ENCODE measurements at regions not wholly inside any gene's neighbourhood (a gene's known extent, or its start where the extent isn't known, plus 50 kb on each side); places are given as distances from the start of the nearest gene placed in this dataset.

GRCh38 chr11:116221351-116221750 lies 551.4 kb downstream of the BUD13 start:
- Histone ChIP-seq H3K9me3 (replicated peaks in 1 of 2; ENCODE audit: control insufficient read depth in 1 of 2, insufficient read depth in 1 of 2, low read length in 2 of 2) (no peaks in the 10 kb centered on the region), H3K4me2 (replicated peaks; ENCODE audit: extremely low read depth, low read length, poor library complexity, severe bottlenecking) (no peak overlapping the region), H3K36me3 (replicated peaks in 1 of 2; ENCODE audit: control insufficient read depth in 1 of 2, insufficient read depth in 2 of 2, low read length in 2 of 2) (no peaks in the 10 kb centered on the region), H3K4me3 (replicated peaks in 1 of 3; ENCODE audit: low read depth in 2 of 3, low read length in 3 of 3) (no peak overlapping the region), H3K9ac (ENCODE audit: insufficient read depth, low read length, poor library complexity, severe bottlenecking) (no peak overlapping the region), H3K27me3 (ENCODE audit: control insufficient read depth in 2 of 2, insufficient read depth in 2 of 2, low read length in 2 of 2) (no peaks in the 10 kb centered on the region), H3K79me2 (ENCODE audit: insufficient read depth, low read length) (no peaks in the 10 kb centered on the region), H4K20me1 (ENCODE audit: insufficient read depth, low read length) (no peaks in the 10 kb centered on the region), H3K27ac (ENCODE audit: low read depth in 1 of 2, low read length in 2 of 2) (no peak overlapping the region), H3K4me1 (ENCODE audit: control insufficient read depth in 1 of 2, insufficient read depth in 2 of 2, low read length in 2 of 2) (no peaks in the 10 kb centered on the region), H2AFZ (ENCODE audit: insufficient read depth, low read depth, low read length, poor library complexity, severe bottlenecking) (no peak overlapping the region)
- no peak for TF ChIP-seq CTCF (IDR thresholded peaks at IDR 0.05)
- WGBS (ENCODE audit: insufficient coverage), result 100% methylated on average over 1 of the region's 2 CpGs
- Mint-ChIP-seq H3K27ac (no peak overlapping the region), H3K9me3 (peaks cover 0 to 5% (median 0%) of the 10 kb centered on the region in 7 donors), H3K27me3 (ENCODE audit: low read depth in 3 of 3) (peaks cover 2 to 15% (median 6%) of the 10 kb centered on the region in 3 donors), H3K36me3 (no peaks in the 10 kb centered on the region), H3K4me3 (no peak overlapping the region), H3K4me1 (no peaks in the 10 kb centered on the region)
- intact Hi-C loops (cut with micrococcal nuclease), result loop anchor here in 1 of 2 donors (10.0 kb wide), 1 partner anchor 897 kb away; no protein-coding TSS in a partner anchor
- DNase-seq, result no peak

GRCh38 chr11:116219171-116219635 lies 553.6 kb downstream of the BUD13 start:
- no peaks in the 10 kb centered on the region for H3K4me1 ChIP-seq (ENCODE audit: control insufficient read depth in 1 of 2, insufficient read depth in 2 of 2, low read length in 2 of 2)
- H3K4me2 ChIP-seq (replicated peaks; ENCODE audit: extremely low read depth, low read length, poor library complexity, severe bottlenecking), result no peak overlapping the region
- no peak overlapping the region for H3K4me3 ChIP-seq (replicated peaks in 1 of 3; ENCODE audit: low read depth in 2 of 3, low read length in 3 of 3)
- Mint-ChIP-seq H3K4me1 (no peaks in the 10 kb centered on the region), H3K9me3 (peaks cover 0 to 5% (median 0%) of the 10 kb centered on the region in 7 donors), H3K27ac (no peak overlapping the region), H3K4me3 (no peak overlapping the region), H3K36me3 (no peaks in the 10 kb centered on the region), H3K27me3 (ENCODE audit: low read depth in 3 of 3) (peaks cover 4 to 12% (median 12%) of the 10 kb centered on the region in 3 donors)
- H2AFZ ChIP-seq (ENCODE audit: insufficient read depth, low read depth, low read length, poor library complexity, severe bottlenecking), result no peak overlapping the region
- no peaks in the 10 kb centered on the region for H3K27me3 ChIP-seq (ENCODE audit: control insufficient read depth in 2 of 2, insufficient read depth in 2 of 2, low read length in 2 of 2)
- intact Hi-C loops (cut with micrococcal nuclease), result no loop called here
- H3K36me3 ChIP-seq (replicated peaks in 1 of 2; ENCODE audit: control insufficient read depth in 1 of 2, insufficient read depth in 2 of 2, low read length in 2 of 2), result no peaks in the 10 kb centered on the region
- H4K20me1 ChIP-seq (ENCODE audit: insufficient read depth, low read length), result no peaks in the 10 kb centered on the region
- no peak for DNase-seq
- H3K9ac ChIP-seq (ENCODE audit: insufficient read depth, low read length, poor library complexity, severe bottlenecking), result no peak overlapping the region
- no peak overlapping the region for H3K27ac ChIP-seq (ENCODE audit: low read depth in 1 of 2, low read length in 2 of 2)
- WGBS (ENCODE audit: insufficient coverage), result 69% methylated on average over 4 of the region's 5 CpGs
- no peaks in the 10 kb centered on the region for H3K79me2 ChIP-seq (ENCODE audit: insufficient read depth, low read length)
- no peak for TF ChIP-seq CTCF (IDR thresholded peaks at IDR 0.05)
- no peaks in the 10 kb centered on the region for H3K9me3 ChIP-seq (replicated peaks in 1 of 2; ENCODE audit: control insufficient read depth in 1 of 2, insufficient read depth in 1 of 2, low read length in 2 of 2)

All from CD14-positive monocyte (primary cell).